ENCODE measurements at regions not wholly inside any gene's neighbourhood (a gene's known extent, or its start where the extent isn't known, plus 50 kb on each side); places are given as distances from the start of the nearest gene placed in this dataset.
"Not testable (repeated sequence)": the region's sequence is repeated elsewhere in the genome, so short reads cannot be mapped to it uniquely, and the experiment has no call there.

DNA sequence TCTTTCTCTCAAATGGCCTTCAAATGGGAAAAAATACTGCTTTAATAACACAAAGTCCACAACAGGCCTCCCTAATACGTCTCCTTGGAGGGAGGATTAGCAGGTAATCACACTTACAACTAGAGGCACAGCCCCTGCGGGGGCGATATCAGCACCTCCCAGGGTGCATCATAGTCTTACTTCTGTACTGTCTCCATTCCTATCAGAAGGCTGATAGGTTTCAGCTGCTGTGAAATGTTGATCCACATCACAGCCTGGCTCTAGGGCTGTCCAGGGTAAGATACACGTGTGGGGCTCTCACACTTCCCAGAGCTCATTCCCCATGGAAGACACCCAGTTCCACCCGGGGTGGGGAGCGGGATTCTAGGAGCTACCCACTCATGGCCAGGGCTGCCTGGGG, 139.1 kb upstream of the SFSWAP start:
- TF ChIP-seq, protein P1, sequence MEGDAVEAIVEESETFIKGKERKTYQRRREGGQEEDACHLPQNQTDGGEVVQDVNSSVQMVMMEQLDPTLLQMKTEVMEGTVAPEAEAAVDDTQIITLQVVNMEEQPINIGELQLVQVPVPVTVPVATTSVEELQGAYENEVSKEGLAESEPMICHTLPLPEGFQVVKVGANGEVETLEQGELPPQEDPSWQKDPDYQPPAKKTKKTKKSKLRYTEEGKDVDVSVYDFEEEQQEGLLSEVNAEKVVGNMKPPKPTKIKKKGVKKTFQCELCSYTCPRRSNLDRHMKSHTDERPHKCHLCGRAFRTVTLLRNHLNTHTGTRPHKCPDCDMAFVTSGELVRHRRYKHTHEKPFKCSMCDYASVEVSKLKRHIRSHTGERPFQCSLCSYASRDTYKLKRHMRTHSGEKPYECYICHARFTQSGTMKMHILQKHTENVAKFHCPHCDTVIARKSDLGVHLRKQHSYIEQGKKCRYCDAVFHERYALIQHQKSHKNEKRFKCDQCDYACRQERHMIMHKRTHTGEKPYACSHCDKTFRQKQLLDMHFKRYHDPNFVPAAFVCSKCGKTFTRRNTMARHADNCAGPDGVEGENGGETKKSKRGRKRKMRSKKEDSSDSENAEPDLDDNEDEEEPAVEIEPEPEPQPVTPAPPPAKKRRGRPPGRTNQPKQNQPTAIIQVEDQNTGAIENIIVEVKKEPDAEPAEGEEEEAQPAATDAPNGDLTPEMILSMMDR (IDR thresholded peaks at IDR 0.05; ENCODE audit: unreplicated experiment): no peak
- no peak overlapping the region for H3K4me3 Mint-ChIP-seq
- DNase-seq (ENCODE audit: low spot score in 2 of 2, unreplicated experiment in 2 of 2): no peak
- H3K4me1 Mint-ChIP-seq: peaks cover 4% of the 10 kb centered on the region
- no peak overlapping the region for H3K27ac Mint-ChIP-seq
- H3K36me3 Mint-ChIP-seq: no peaks in the 10 kb centered on the region
- peaks cover 59% of the 10 kb centered on the region for H3K27me3 Mint-ChIP-seq (ENCODE audit: low read depth)
- H3K9me3 Mint-ChIP-seq: no peaks in the 10 kb centered on the region

DNA sequence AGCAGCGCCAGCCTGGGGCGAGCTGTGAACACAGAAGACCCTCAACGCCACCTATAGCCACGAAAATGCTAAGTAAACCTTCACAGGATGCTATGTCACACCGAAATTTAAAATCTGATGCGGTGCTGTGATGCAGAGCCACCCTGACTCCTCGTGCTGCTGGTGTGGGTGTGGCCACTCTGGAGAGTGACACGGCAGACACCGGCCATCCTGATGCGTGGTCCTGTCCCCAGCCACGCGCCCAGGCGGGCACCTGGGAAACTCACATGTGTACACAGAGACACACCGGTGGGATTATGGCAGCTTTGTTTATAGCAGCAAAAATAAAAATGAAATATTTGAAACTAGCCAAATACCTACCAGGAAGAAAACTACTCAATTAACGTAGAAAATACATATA, 138.3 kb upstream of the SFSWAP start:
- Mint-ChIP-seq H3K27ac (no peak overlapping the region), H3K9me3 (no peaks in the 10 kb centered on the region), H3K4me3 (no peak overlapping the region), H3K27me3 (ENCODE audit: low read depth) (peaks cover 53% of the 10 kb centered on the region), H3K36me3 (no peaks in the 10 kb centered on the region), H3K4me1 (peaks cover 4% of the 10 kb centered on the region)
- TF ChIP-seq, protein P1 (IDR thresholded peaks at IDR 0.05; ENCODE audit: unreplicated experiment): no peak
- DNase-seq (ENCODE audit: low spot score in 2 of 2, unreplicated experiment in 2 of 2): no peak

DNA sequence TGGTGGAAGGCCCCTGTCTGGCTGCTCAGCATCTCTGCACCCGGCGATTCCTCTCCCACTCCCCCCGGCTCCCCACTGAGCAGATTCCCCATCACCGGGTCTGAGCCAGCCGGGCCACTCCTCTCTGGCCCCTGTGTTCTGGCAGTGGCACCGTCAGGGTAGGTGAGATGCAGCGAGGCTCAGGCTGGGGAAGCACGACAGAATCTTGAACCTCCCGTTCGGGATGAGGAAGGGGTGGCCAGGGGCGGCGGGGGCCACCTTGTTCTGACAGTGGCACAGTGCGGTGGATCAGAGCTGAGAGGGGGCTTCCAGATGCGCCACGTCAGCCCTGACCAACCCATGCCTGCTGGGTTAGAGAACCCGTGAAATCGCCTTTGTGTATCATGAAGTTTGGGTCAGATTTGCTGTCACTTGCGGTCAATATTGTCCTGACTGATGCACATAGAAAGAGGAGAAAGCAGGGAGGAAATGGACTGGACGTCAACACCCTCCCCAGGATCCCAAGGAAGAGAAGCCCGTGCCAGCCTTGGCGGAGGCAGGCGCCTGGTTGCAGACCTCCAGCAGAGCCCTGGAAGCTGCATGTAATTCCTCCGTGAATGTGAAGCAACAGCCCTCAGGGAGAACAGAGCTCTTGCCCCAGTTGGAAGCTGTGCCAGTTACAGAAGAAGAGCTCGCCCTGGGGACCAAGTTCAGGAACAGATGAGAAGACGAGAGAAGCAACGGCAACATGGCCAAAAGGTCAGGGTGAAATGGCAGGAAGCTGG, 137.1 kb upstream of the SFSWAP start:
- TF ChIP-seq, protein P1 (IDR thresholded peaks at IDR 0.05; ENCODE audit: unreplicated experiment): no peak
- Mint-ChIP-seq H3K27ac (no peak overlapping the region), H3K4me3 (no peak overlapping the region), H3K27me3 (ENCODE audit: low read depth) (peaks cover 57% of the 10 kb centered on the region), H3K9me3 (no peaks in the 10 kb centered on the region), H3K4me1 (peaks cover 4% of the 10 kb centered on the region), H3K36me3 (no peaks in the 10 kb centered on the region)
- no peak for DNase-seq (ENCODE audit: low spot score in 2 of 2, unreplicated experiment in 2 of 2)

DNA sequence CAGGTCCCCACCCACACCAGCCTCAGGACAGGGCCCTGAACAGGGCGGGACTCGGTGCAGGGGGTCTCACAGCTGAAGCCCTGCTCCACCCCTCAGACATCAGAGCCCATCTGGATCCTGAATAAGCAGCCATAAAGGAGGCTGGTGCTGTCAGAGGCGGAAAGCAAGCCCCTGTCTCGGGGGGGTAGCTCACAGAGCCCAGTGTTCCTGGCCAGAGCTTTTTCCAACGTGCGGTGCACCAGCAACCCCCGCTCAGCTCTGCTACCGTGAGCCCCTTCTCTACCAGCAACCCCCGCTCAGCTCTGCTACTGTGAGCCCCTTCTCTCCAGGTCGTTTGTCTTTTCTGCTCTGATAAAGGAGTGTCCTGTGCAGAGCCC, 136.5 kb upstream of the SFSWAP start:
- Mint-ChIP-seq H3K9me3 (no peaks in the 10 kb centered on the region), H3K4me1 (peaks cover 4% of the 10 kb centered on the region), H3K36me3 (no peaks in the 10 kb centered on the region), H3K27me3 (ENCODE audit: low read depth) (peaks cover 56% of the 10 kb centered on the region), H3K4me3 (no peak overlapping the region), H3K27ac (no peak overlapping the region)
- DNase-seq (ENCODE audit: low spot score in 2 of 2, unreplicated experiment in 2 of 2): no peak
- TF ChIP-seq, protein P1 (IDR thresholded peaks at IDR 0.05; ENCODE audit: unreplicated experiment): no peak

DNA sequence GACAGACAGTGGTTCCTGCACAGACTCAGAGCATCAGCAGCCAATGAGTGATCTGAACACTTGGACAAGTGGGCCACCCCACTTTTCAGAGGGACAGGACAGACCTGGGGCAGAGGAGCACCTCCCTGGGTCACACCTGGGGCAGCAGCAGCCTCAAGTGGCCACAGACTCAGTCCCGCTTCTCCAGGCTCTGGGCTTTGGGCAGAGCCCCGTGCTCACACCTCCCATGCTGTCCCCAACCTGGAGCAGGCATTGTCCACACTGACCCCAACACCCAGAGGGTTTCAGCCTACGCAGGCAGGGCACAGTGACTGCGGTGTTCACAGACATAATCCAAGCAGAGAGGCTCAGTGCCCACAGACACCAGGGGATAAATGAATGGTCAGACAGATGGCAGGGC, 135.5 kb upstream of the SFSWAP start:
- no peak for DNase-seq (ENCODE audit: low spot score in 2 of 2, unreplicated experiment in 2 of 2)
- H3K4me3 Mint-ChIP-seq: no peak overlapping the region
- H3K9me3 Mint-ChIP-seq: no peaks in the 10 kb centered on the region
- H3K36me3 Mint-ChIP-seq: no peaks in the 10 kb centered on the region
- H3K27me3 Mint-ChIP-seq (ENCODE audit: low read depth): peaks cover 56% of the 10 kb centered on the region
- H3K27ac Mint-ChIP-seq: no peak overlapping the region
- TF ChIP-seq, protein P1 (IDR thresholded peaks at IDR 0.05; ENCODE audit: unreplicated experiment): no peak
- peaks cover 4% of the 10 kb centered on the region for H3K4me1 Mint-ChIP-seq

DNA sequence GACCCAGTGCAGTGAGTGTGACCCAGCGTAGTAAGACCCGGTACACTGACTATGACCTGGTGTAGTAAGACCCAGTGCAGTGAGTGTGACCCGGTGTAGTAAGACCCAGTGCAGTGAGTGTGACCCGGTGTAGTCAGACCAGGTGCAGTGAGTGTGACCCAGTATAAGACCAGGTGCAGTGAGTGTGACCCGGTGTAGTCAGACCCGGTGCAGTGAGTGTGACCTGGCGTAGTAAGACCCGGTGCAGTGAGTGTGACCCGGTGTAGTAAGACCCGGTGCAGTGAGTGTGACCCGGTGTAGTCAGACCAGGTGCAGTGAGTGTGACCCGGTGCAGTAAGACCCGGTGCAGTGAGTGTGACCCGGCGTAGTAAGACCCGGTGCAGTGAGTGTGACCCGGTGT, 134.2 kb upstream of the SFSWAP start:
- H3K27me3 Mint-ChIP-seq (ENCODE audit: low read depth): peaks cover 52% of the 10 kb centered on the region
- H3K27ac Mint-ChIP-seq; H3K36me3 Mint-ChIP-seq; H3K9me3 Mint-ChIP-seq; H3K4me3 Mint-ChIP-seq; H3K4me1 Mint-ChIP-seq; DNase-seq (ENCODE audit: low spot score in 2 of 2, unreplicated experiment in 2 of 2): not testable (repeated sequence)
